Duodenal mucosa (tissue), 2 donors: ENCODE measurements at regions not wholly inside any gene's neighbourhood (a gene's known extent, or its start where the extent isn't known, plus 50 kb on each side); places are given as distances from the start of the nearest gene placed in this dataset.
"Not testable (repeated sequence)": the region's sequence is repeated elsewhere in the genome, so short reads cannot be mapped to it uniquely, and the experiment has no call there.

Experiments
- H3K27ac ChIP-seq: one replicate; pipeline ENCODE4 v1.7.0; 2013; ENCODE audit warnings: low read depth, low read length
- H3K27me3 ChIP-seq, 2 donors: one replicate each; pipeline ENCODE4 v1.7.0; 2013; ENCODE audit warnings: low read length in 2 of 2, control low read depth in 1 of 2; ENCODE audit not compliant: insufficient read depth in 2 of 2, control insufficient read depth in 1 of 2
- H3K36me3 ChIP-seq, 2 donors: one replicate each; pipeline ENCODE4 v1.7.0; 2013; ENCODE audit warnings: low read length in 2 of 2, control low read depth in 1 of 2; ENCODE audit not compliant: insufficient read depth in 2 of 2, control insufficient read depth in 1 of 2
- H3K4me1 ChIP-seq, 2 donors: one replicate each; pipeline ENCODE4 v1.7.0; 2013; ENCODE audit warnings: low read length in 2 of 2, control low read depth in 1 of 2; ENCODE audit not compliant: insufficient read depth in 2 of 2, control insufficient read depth in 1 of 2
- H3K4me3 ChIP-seq, 2 donors: one replicate each; pipeline ENCODE4 v1.7.0; 2013; ENCODE audit warnings: low read length in 2 of 2, low read depth in 1 of 2
- H3K9ac ChIP-seq, 2 donors: one replicate each; pipeline ENCODE4 v1.7.0; 2013; ENCODE audit warnings: low read length in 2 of 2, low read depth in 1 of 2
- H3K9me3 ChIP-seq, 2 donors: one replicate each; pipeline ENCODE4 v1.7.0; 2013; ENCODE audit warnings: low read length in 2 of 2, control low read depth in 1 of 2; ENCODE audit not compliant: control insufficient read depth in 1 of 2

DNA sequence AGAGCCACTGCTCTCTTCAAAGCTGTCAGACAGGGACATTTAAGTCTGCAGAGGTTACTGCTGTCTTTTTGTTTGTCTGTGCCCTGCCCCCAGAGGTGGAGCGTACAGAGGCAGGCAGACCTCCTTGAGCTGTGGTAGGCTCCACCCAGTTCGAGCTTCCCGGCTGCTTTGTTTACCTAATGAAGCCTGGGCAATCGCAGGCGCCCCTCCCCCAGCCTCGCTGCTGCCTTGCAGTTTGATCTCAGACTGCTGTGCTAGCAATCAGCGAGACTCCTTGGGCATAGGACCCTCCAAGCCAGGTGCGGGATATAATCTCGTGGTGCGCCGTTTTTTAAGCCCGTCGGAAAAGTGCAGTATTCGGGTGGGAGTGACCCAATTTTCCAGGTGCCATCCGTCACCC, 250.7 kb upstream of the CA10 start:
- not testable (repeated sequence) for H3K9ac ChIP-seq, H3K27me3 ChIP-seq, H3K4me1 ChIP-seq, H3K27ac ChIP-seq, H3K4me3 ChIP-seq, H3K9me3 ChIP-seq, H3K36me3 ChIP-seq

DNA sequence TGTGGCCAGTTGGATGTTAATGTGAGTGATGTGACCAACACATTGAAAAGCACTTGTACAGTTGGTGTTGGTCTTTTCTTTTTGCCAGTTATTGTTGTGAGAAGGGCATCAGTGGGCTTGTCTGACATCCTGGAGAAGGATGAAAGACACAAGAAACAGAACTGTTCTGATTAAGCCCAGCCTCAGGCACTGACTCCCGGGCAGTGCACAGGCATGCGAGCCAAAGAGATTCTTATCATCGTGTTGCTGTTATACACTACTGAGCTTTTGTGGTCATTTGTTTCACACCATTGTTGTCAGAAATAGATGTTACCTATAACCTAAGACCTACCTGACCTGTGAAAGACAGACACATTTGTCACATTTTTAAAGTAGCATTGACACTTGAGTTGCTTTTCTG, 236.8 kb upstream of the CA10 start:
- no peak overlapping the region for H3K27ac ChIP-seq
- no peak overlapping the region for H3K4me3 ChIP-seq
- H3K27me3 ChIP-seq, result no peaks in the 10 kb centered on the region
- no peaks in the 10 kb centered on the region for H3K9me3 ChIP-seq
- H3K9ac ChIP-seq, result no peak overlapping the region
- no peaks in the 10 kb centered on the region for H3K4me1 ChIP-seq
- no peaks in the 10 kb centered on the region for H3K36me3 ChIP-seq

DNA sequence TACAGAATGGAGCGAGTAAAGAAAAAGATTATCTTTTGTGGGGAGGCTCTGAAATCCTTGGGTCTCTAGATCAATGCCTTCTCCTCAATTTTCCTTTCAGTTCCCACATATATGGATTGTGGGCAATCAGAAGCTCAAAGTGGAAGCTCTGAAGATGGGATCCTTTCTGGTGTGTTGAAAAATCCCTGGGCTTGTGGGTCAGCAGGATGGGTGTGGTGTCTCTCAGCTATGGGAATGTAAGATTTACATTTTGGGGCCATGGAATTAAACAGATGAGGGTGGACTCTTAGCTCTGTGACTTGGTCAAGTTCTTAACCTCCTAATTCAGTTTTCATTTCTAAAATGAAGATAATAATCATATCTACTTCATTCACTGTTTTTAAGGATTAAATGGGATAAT, 231.9 kb upstream of the CA10 start:
- Histone ChIP-seq H3K36me3 (no peaks in the 10 kb centered on the region), H3K27ac (no peak overlapping the region), H3K4me3 (peak overlapping the region in 1 of 2 donors; percentile 72), H3K9me3 (no peaks in the 10 kb centered on the region), H3K4me1 (peaks cover 8 to 9% of the 10 kb centered on the region in 2 donors), H3K27me3 (no peaks in the 10 kb centered on the region), H3K9ac (peak overlapping the region in 1 of 2 donors; percentile 20)

DNA sequence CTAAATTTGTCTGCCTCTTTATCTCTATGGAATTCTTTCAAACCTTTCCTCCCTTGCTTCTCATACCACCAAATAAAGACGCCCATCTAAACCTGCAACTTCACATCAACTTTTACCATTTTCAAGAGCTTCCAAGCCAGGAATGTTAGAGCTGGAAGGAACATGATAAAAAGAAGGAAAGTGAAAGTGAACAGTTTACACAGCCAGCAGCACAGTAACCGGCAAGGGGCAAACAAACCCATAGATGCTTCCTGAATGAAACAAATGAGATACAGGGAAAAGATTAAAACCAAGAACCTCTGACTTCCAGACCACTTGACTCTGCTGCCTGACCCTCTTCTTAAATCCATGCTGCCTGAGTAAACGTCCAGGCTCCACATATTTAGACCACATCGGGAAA, 231.1 kb upstream of the CA10 start:
- H3K27ac ChIP-seq, result no peak overlapping the region
- H3K36me3 ChIP-seq, result no peaks in the 10 kb centered on the region
- H3K4me1 ChIP-seq, result peaks cover 8 to 9% of the 10 kb centered on the region in 2 donors
- peak overlapping the region; percentile 63 to 72 for H3K4me3 ChIP-seq
- H3K27me3 ChIP-seq, result no peaks in the 10 kb centered on the region
- peak overlapping the region; percentile 20 to 52 for H3K9ac ChIP-seq
- H3K9me3 ChIP-seq, result no peaks in the 10 kb centered on the region

DNA sequence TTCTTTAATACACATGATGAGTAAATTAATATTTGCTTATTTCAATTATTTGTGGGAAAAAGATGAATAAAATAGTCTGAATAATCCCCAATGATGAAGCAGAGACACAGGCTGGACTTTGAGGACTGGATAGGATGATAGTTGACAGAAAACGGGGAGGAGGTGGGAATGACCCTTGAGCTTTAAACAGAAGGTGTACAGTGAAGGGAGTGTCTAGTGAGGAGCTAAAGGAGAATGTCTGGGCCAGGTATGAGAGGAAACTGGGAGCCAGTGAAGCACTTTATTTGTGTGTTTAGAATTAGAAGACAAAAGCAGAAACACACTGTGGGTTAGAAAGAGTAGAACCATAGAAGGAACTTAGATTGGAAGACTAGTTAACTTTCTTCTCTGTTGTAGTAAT, 230.4 kb upstream of the CA10 start:
- Histone ChIP-seq H3K4me1 (peaks cover 8 to 9% of the 10 kb centered on the region in 2 donors), H3K36me3 (no peaks in the 10 kb centered on the region), H3K9me3 (no peaks in the 10 kb centered on the region), H3K27ac (no peak overlapping the region), H3K27me3 (no peaks in the 10 kb centered on the region), H3K9ac (no peak overlapping the region), H3K4me3 (peak overlapping the region; percentile 63 to 72)

DNA sequence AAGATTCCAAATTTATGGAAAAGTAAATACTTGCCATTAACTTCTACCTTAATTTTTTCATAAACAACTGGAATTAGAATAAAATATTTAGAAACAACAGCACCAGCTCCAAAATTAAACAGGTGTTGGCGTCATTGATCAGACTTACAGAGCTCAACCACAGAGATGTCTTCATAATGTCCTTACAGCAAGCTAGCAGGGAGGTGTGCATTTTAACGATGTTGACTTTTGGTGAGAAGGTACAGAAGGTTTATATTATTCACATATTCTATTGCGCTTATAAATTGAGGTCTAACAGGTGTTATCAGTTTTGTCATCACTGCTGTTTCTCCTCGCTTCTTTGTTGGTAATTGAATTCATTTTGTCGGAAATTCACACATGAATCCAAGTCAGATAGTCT, 226.2 kb upstream of the CA10 start:
- no peak overlapping the region for H3K9ac ChIP-seq

DNA sequence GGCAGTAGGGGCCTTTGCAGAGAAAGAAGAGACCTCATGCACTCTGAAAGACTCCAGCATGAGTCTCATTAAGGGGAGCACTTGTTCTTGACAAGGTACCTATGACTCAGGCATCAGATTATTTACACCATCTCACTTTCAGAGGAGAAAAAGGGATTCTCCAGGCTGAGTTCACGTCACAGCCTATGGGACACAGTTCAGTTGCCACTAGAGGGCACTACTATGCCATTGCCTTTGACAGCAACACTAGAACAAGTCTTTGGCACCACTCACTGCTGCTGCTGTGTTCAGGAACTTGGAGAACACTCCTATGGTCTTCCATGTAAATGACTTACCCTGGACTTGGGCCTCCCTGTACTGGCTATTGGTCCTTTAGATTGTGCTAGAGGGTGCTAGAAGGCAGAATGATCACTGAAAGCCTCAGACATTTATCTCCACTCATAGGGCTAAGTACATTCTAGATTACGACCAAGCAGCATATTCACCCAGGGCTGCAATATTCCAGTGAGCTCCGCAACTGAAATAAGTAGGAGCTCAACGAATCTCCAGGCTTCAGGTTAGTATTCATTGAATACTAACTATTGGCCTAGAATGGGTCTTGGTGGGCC, 225.1 kb upstream of the CA10 start:
- no peak overlapping the region for H3K9ac ChIP-seq
- no peak overlapping the region for H3K27ac ChIP-seq
- H3K27me3 ChIP-seq, result peaks cover 0 to 3% of the 10 kb centered on the region in 2 donors
- no peaks in the 10 kb centered on the region for H3K36me3 ChIP-seq
- H3K4me3 ChIP-seq, result no peak overlapping the region
- H3K4me1 ChIP-seq, result peaks cover 0 to 2% of the 10 kb centered on the region in 2 donors
- no peaks in the 10 kb centered on the region for H3K9me3 ChIP-seq

More for the DNA sequence above, 226.2 kb upstream of the CA10 start:
- no peaks in the 10 kb centered on the region for H3K36me3 ChIP-seq
- H3K4me1 ChIP-seq, result peaks cover 8 to 9% of the 10 kb centered on the region in 2 donors
- H3K9me3 ChIP-seq, result no peaks in the 10 kb centered on the region
- H3K27ac ChIP-seq, result no peak overlapping the region
- no peak overlapping the region for H3K4me3 ChIP-seq
- H3K27me3 ChIP-seq, result peaks cover 0 to 3% of the 10 kb centered on the region in 2 donors

DNA sequence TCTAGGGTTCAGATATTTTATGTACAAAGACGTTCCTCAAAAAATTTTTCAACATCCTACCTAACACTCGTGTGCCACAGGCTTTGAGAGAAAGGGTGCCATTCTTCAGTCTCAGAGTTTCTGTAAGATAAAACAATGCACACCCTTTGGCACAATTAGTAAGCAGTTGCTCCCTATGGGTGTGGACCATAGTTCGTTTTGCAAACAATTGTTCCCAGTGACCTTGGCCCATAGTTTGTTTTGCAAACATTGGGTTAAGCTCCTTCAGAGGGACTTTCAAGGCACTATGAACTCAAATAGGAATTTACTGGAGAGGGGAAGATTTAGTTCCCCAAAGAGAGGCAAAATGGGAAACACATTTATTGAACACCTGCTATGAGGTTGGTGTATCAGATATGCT, 220.3 kb upstream of the CA10 start:
- H3K9me3 ChIP-seq, result no peaks in the 10 kb centered on the region
- H3K36me3 ChIP-seq, result no peaks in the 10 kb centered on the region
- peaks cover 0 to 3% of the 10 kb centered on the region in 2 donors for H3K27me3 ChIP-seq
- H3K9ac ChIP-seq, result no peak overlapping the region
- no peaks in the 10 kb centered on the region for H3K4me1 ChIP-seq
- no peak overlapping the region for H3K4me3 ChIP-seq
- no peak overlapping the region for H3K27ac ChIP-seq

DNA sequence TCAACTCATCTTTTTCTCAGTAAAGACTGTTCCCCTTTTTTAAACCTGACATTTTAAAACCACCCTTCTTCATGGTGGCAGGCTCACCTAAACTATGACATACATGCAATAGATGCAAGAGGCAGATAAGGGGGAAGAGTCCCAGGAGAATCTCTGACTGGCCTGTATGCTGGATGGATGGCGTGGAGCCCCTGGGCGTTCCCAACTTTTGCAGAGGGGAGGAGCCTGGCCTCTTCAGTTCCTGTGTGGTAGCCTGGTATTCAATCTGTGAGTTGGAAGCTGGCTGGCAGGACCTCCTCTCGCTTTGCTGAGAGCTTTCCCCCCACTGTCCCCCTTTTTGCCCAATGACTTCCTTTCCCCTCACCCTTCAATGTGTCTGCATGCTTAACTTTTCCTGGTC, 217.6 kb upstream of the CA10 start:
- no peaks in the 10 kb centered on the region for H3K36me3 ChIP-seq
- H3K4me1 ChIP-seq, result no peaks in the 10 kb centered on the region
- H3K9ac ChIP-seq, result no peak overlapping the region
- peaks cover 0 to 3% of the 10 kb centered on the region in 2 donors for H3K27me3 ChIP-seq
- H3K4me3 ChIP-seq, result no peak overlapping the region
- no peak overlapping the region for H3K27ac ChIP-seq
- no peaks in the 10 kb centered on the region for H3K9me3 ChIP-seq

DNA sequence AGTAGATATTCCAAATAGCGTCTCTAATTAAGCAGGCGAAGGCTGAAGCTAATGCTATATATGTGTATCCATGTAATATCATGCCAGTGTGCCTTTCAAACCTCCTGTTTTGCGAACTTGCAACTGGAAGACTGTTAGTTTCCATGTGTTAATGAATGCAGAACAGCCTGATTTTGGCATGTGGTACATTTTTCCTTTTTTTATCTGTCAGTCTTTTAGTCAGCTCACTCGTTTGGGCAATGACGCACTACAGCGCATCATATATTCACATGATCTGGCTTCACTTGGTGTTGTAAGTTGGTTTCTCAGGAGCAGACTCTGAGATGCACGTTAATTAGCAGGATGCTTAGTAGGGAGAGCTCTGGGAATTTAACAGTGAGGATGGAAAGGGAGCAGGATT, 210.4 kb upstream of the CA10 start:
- Histone ChIP-seq H3K9me3 (no peaks in the 10 kb centered on the region), H3K9ac (no peak overlapping the region), H3K36me3 (no peaks in the 10 kb centered on the region), H3K4me1 (no peaks in the 10 kb centered on the region), H3K27me3 (no peaks in the 10 kb centered on the region), H3K4me3 (no peak overlapping the region), H3K27ac (no peak overlapping the region)

DNA sequence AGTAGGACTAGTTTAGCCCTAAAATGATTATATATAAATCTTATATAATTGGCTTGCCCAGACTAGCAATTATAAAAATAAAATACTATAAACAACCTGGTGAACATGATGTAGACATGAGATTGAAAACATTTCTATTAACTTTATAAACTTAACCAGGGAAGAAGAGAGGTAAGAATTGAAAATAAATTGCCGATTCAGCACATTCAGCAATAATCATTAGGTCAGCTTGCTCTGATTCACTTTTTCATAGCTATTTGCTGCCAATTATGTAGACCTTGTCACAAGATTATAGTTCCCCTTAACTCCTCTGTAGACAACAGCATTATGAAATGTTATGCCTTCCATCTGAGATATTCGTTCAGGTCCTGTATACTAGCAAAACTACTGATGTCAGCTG, 199.3 kb upstream of the CA10 start:
- H3K9ac ChIP-seq, result no peak overlapping the region
- H3K27ac ChIP-seq, result no peak overlapping the region

More for the DNA sequence above, 199.3 kb upstream of the CA10 start:
- Histone ChIP-seq H3K9me3 (peaks cover 2 to 7% of the 10 kb centered on the region in 2 donors), H3K36me3 (no peaks in the 10 kb centered on the region), H3K4me1 (no peaks in the 10 kb centered on the region), H3K27me3 (no peaks in the 10 kb centered on the region), H3K4me3 (no peak overlapping the region)
